ENCODE measurements at regions not wholly inside any gene's neighbourhood (a gene's known extent, or its start where the extent isn't known, plus 50 kb on each side); places are given as distances from the start of the nearest gene placed in this dataset.

GRCh38 chr5:118778941-118779340 lies 209.4 kb downstream of the DTWD2 start:
- no peak overlapping the region for H3K27ac ChIP-seq
- no peak for TF ChIP-seq CTCF (IDR thresholded peaks at IDR 0.05)
- no peak for TF ChIP-seq ZFX (IDR thresholded peaks at IDR 0.05; ENCODE audit: borderline replicate concordance)

GRCh38 chr5:118777189-118777736 lies 211.1 kb downstream of the DTWD2 start:
- H3K27ac ChIP-seq, result no peak overlapping the region
- TF ChIP-seq ZFX (IDR thresholded peaks at IDR 0.05; ENCODE audit: borderline replicate concordance) (no peak), CTCF (IDR thresholded peaks at IDR 0.05) (no peak)

- H3K27ac ChIP-seq, result no peak overlapping the region
- no peak for TF ChIP-seq ZFX (IDR thresholded peaks at IDR 0.05; ENCODE audit: borderline replicate concordance)
- TF ChIP-seq CTCF (IDR thresholded peaks at IDR 0.05), result no peak
Measured at GRCh38 chr5:118776755-118777154, 211.6 kb downstream of the DTWD2 start.

- H3K27ac ChIP-seq, result no peak overlapping the region
- no peak for TF ChIP-seq CTCF (IDR thresholded peaks at IDR 0.05)
- TF ChIP-seq ZFX (IDR thresholded peaks at IDR 0.05; ENCODE audit: borderline replicate concordance), result no peak
Measured at GRCh38 chr5:118775790-118776499, 212.4 kb downstream of the DTWD2 start.

GRCh38 chr5:118768607-118769175 lies 219.7 kb downstream of the DTWD2 start:
- no peak overlapping the region for H3K27ac ChIP-seq
- TF ChIP-seq CTCF (IDR thresholded peaks at IDR 0.05) (no peak), ZFX (IDR thresholded peaks at IDR 0.05; ENCODE audit: borderline replicate concordance) (no peak)

- no peak for TF ChIP-seq ZFX (IDR thresholded peaks at IDR 0.05; ENCODE audit: borderline replicate concordance)
- TF ChIP-seq CTCF (IDR thresholded peaks at IDR 0.05), result no peak
- no peak overlapping the region for H3K27ac ChIP-seq
Measured at GRCh38 chr5:118762291-118762690, 226.1 kb downstream of the DTWD2 start.

GRCh38 chr5:118761814-118762213 lies 226.5 kb downstream of the DTWD2 start:
- no peak for TF ChIP-seq ZFX (IDR thresholded peaks at IDR 0.05; ENCODE audit: borderline replicate concordance)
- TF ChIP-seq CTCF (IDR thresholded peaks at IDR 0.05), result no peak

More at GRCh38 chr5:118761814-118762213, 226.5 kb downstream of the DTWD2 start:
- no peak overlapping the region for H3K27ac ChIP-seq

Data from 22Rv1 (cell line).